Mucosa of descending colon (tissue), 3 donors: ENCODE measurements at regions not wholly inside any gene's neighbourhood (a gene's known extent, or its start where the extent isn't known, plus 50 kb on each side); places are given as distances from the start of the nearest gene placed in this dataset.

Experiments used
- ATAC-seq: fragments of 200-7000 bp; cut with Tn5 transposase; one replicate; pipeline ENCODE4 v1.9.1; 2020; ENCODE audit warnings: mild to moderate bottlenecking, moderate library complexity
- DNase-seq, 3 donors: peaks; one replicate each; pipeline ENCODE4 v3.0.0-alpha.2; 2020
- H3K36me3 ChIP-seq: fragments of 200-600 bp; one replicate; pipeline ENCODE4 v1.8.0; 2021; ENCODE audit warnings: low read depth, mild to moderate bottlenecking
- H3K4me1 ChIP-seq: fragments of 200-600 bp; one replicate; pipeline ENCODE4 v1.8.0; 2021; ENCODE audit warnings: low read depth, mild to moderate bottlenecking
- H3K4me3 ChIP-seq: fragments of 200-600 bp; one replicate; pipeline ENCODE4 v1.8.0; 2021; ENCODE audit warnings: mild to moderate bottlenecking
- H3K9me3 ChIP-seq: fragments of 200-600 bp; one replicate; pipeline ENCODE4 v1.8.0; 2021; ENCODE audit warnings: mild to moderate bottlenecking
- intact Hi-C, 2 donors: fragments of 100-400 bp; cut with DNase I in 1 of 2; cut with micrococcal nuclease in 1 of 2; formaldehyde crosslinking; loops; one replicate each; pipeline versions ENCODE4 v1.11.0 to v1.11.1; 2022; cut with DNase I, micrococcal nuclease
- TF ChIP-seq, protein P1 (sequence below): fragments of 200-600 bp; IDR thresholded peaks from one replicate; pipeline ENCODE4 v1.8.0; 2022; ENCODE audit warnings: antibody characterized with exemption, mild to moderate bottlenecking
- donor health status: DM: no; HTN: no; CAD: no; lungs with moderate emphysema.
- donor health status: DM: no; HTN: no; CAD: no.
- donor health status: DM: no; HTN: yes; CAD: no.

DNA sequence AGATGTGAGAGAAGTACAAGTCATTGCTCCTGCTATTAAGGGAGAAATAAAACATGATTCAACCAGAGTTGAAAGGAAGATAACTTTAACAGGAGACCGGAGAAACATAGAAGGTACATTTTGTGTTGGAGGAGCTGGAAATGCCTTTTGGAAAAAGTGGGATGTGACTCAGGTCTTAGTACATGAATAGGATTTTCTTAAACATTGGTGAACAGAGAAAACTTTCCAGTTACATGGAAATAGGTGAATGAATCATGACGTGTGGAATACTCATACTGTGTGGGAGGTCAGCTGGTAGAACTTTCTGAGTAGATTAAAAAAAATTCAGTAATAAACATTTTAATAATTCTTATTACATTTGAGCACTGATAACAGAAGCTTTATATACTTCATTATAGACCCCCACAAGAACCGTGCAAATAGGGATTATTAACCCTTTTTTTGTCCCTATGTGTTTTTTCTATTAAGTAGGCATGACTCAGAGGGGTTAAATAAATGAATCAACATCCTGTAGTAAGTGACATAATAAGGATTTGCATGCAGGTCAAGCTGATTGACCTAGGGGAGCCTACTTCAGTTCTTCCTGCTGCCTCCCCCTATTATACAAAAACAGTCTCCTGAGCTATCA lies 710.5 kb downstream of the NOVA1 start:
- Histone ChIP-seq H3K36me3 (no peaks in the 10 kb centered on the region), H3K9me3 (no peaks in the 10 kb centered on the region), H3K4me3 (no peak overlapping the region), H3K4me1 (no peaks in the 10 kb centered on the region)
- intact Hi-C loops: no loop called here
- ATAC-seq (no peak), DNase-seq (no peak)
- TF ChIP-seq, protein P1, sequence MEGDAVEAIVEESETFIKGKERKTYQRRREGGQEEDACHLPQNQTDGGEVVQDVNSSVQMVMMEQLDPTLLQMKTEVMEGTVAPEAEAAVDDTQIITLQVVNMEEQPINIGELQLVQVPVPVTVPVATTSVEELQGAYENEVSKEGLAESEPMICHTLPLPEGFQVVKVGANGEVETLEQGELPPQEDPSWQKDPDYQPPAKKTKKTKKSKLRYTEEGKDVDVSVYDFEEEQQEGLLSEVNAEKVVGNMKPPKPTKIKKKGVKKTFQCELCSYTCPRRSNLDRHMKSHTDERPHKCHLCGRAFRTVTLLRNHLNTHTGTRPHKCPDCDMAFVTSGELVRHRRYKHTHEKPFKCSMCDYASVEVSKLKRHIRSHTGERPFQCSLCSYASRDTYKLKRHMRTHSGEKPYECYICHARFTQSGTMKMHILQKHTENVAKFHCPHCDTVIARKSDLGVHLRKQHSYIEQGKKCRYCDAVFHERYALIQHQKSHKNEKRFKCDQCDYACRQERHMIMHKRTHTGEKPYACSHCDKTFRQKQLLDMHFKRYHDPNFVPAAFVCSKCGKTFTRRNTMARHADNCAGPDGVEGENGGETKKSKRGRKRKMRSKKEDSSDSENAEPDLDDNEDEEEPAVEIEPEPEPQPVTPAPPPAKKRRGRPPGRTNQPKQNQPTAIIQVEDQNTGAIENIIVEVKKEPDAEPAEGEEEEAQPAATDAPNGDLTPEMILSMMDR: no peak

DNA sequence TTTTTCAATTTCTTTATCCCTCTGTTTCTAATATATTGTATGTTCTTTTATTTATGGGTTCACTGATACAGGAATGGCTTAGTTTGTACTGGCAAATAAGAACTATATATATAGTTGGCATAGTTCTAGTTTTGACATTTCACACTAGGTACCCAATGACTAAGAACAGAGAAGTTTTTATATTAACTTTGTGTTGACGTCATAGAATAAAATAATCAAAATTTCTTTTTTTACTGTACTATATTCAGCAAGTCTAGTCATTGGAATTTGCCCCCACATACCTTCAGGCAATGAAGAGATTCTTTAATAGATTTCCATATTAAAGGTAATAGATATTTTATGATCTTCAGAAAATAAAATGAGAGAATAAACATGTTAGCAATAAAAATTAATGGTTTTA lies 713.2 kb downstream of the NOVA1 start:
- TF ChIP-seq, protein P1: no peak
- intact Hi-C loops: no loop called here
- Histone ChIP-seq H3K4me1 (no peaks in the 10 kb centered on the region), H3K36me3 (no peaks in the 10 kb centered on the region), H3K4me3 (no peak overlapping the region), H3K9me3 (no peaks in the 10 kb centered on the region)
- ATAC-seq (no peak), DNase-seq (no peak)

DNA sequence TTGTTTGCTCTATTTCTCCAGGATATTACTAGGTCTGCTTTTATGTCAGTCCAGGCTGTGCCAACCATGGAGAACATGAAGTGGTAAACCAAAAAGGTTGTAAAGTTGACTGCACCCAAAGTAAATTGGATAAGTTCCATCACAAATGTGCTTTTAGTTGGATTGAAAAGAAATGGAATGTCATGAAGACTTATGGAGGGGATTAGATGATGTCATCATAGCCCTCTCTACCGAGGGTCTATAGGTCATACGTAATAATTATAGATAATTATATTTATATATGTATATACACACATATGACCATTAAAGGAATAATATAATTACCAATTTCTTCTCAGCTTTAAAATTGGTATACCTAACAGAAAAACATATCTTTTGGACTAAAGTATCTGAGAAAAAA lies 714.9 kb downstream of the NOVA1 start:
- intact Hi-C loops: no loop called here
- ATAC-seq: no peak

GRCh38 chr14:25875475-25875874 lies 722.4 kb downstream of the NOVA1 start:
- Histone ChIP-seq H3K4me3 (no peak overlapping the region), H3K4me1 (no peaks in the 10 kb centered on the region), H3K36me3 (no peaks in the 10 kb centered on the region), H3K9me3 (no peaks in the 10 kb centered on the region)
- DNase-seq: no peak
- TF ChIP-seq, protein P1: no peak
- ATAC-seq: no peak
- intact Hi-C loops: no loop called here

More for the DNA sequence above, 714.9 kb downstream of the NOVA1 start:
- Histone ChIP-seq H3K36me3 (no peaks in the 10 kb centered on the region), H3K4me1 (no peaks in the 10 kb centered on the region), H3K9me3 (no peaks in the 10 kb centered on the region), H3K4me3 (no peak overlapping the region)
- TF ChIP-seq, protein P1: no peak
- DNase-seq: no peak

- no peaks in the 10 kb centered on the region for H3K9me3 ChIP-seq
- ATAC-seq: no peak
- no peak overlapping the region for H3K4me3 ChIP-seq
- TF ChIP-seq, protein P1: no peak
- H3K4me1 ChIP-seq: no peaks in the 10 kb centered on the region
- no peak for DNase-seq
- no peaks in the 10 kb centered on the region for H3K36me3 ChIP-seq
- intact Hi-C loops: no loop called here
Observed at GRCh38 chr14:25869854-25870253, 728.0 kb downstream of the NOVA1 start.
